GM10266 (cell line): ENCODE measurements at regions not wholly inside any gene's neighbourhood (a gene's known extent, or its start where the extent isn't known, plus 50 kb on each side); places are given as distances from the start of the nearest gene placed in this dataset.

ENCODE experiments used
- DNase-seq: peaks from one replicate; pipeline ENCODE4 v3.0.0; 2012; ENCODE audit errors: extremely low spot score
- CTCF ChIP-seq: IDR thresholded peaks from 2 replicates; pipeline ENCODE4 v1.5.1; 2012; ENCODE audit warnings: mild to moderate bottlenecking, low read depth; ENCODE audit not compliant: control insufficient read depth, insufficient read depth; ENCODE audit errors: missing control alignments

- DNase-seq = no peak
- no peak for TF ChIP-seq CTCF
These were observed 178.3 kb downstream of the PMP22 start for GRCh38 chr17:15086776-15087295.

DNA sequence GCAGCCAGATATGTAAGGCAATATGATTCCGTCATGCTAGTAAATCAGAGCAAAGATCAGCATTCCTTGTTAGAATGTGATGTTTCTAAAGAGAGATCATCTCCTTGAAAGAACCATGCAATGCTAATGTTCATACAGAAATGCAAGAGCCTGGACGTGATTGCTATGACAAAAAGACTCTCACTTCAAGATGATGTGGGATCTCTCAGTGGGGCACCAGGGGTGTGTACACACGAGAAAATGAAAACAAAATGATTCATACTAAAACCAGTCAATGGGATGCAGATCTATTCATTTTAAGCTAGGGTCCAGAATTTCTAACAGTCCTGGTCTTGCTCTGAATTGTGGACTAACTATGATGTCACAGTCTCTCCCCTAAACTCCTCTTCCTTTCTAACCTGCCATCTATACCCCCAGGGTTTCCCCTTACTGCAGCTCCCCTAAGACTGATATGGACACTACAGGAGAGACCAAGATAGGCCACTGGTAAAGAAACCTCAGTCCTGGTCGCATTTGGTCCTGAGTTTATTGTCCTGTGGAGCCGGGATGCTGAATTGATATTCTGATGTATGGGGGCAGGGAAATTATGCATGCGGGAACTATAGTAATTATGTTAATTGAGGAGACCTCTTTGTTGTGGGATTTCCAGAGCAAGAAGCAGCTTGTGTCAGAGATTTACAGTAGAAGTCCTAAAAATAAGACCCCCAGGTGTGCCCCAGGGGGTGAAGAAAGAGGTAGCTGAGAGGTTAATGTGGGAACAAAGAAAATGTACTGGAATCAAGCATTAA lies 179.0 kb downstream of the PMP22 start:
- no peak for DNase-seq
- TF ChIP-seq CTCF = no peak

GRCh38 chr17:15083225-15083624 lies 181.9 kb downstream of the PMP22 start:
- no peak for TF ChIP-seq CTCF
- DNase-seq = no peak

DNA sequence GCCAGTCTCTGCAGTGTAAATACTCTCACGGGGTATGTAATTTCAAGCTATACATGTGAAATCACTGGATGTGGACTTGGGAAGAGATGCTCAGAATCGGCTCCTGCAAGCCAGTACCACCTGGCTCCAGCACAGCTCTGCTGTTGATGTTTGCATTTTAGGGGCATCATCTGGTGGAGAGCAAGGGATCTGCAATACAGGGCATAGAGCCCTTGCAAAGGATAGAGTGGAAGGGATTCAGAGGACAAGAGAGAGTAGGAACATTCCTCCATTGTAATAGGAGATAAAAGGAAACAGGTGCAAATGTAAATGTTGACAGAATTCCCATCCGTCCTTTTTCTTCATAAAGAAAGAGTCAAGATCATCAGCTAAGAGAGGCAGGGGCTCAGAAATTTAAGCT lies 184.1 kb downstream of the PMP22 start:
- TF ChIP-seq CTCF = no peak
- DNase-seq = no peak

DNA sequence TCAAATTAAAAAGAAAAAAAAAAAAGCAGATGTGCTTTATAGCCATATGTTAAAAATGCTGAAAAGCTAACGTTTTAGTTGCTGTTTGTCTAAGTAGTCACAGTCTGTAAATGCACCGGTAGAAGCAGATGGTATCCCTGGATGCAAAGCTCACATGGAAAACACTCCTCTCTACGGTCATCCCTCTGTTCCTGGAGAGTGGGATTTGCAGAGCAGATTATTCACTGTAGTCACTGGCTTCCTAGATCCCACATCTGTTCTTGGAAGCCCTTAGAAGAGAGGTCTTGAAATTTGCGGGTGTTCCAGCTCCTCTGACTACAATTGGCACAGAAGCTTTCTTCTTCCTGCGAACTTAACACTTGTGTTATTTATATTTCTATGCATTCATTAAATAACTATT lies 186.6 kb downstream of the PMP22 start:
- no peak for DNase-seq
- TF ChIP-seq CTCF = no peak

DNA sequence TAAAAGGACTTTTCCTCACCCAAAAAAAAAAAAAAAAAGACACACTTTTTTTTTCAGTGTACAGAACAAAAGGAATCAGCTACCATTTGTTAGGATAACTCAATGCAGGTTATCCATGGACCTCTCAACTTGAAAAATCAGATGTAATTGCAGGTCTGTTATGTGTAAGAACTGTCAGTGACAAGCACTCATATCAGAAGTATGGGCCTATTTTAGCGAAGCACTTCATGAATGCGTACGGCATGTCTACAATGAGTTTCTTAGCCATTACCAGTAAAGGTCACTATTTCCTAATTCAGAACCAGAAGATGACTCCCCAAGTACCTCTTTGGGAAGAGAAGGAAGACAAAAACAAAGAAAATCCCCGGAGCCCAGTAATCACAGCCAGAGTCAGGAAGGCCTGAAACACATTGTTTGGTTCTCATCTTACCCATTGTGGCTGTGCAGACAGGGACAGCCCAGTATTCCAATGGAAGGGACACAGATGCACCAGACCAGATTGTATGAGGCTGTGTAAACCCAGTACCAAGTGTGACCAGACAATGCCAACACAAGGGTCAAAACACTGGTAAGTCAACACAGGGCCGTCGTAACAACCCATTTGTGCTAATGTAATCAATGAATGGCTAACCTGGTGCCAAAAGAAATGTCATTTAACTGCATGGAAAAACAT lies 188.0 kb downstream of the PMP22 start:
- DNase-seq = no peak
- no peak for TF ChIP-seq CTCF

DNA sequence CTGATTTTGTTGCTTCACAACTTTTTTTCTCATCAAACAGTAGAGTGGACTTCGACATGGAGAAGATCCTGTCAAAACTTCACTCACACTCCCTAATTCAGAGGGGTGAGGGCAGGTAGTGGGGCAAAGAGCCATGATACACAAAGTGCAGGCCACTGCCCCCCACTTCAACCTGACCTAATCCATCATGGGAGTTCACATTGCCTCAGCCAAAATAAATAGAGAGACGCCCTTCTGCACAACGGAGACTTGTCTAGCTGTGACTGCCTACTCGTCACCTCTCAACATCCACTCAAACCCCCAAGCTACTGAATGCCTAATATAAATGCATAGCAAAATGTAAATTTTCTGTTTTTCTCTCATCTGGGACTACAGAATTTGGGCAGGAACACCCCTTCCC lies 213.2 kb downstream of the PMP22 start:
- TF ChIP-seq CTCF = no peak
- no peak for DNase-seq
